Prostate gland (tissue), 2 donors: ENCODE measurements at regions not wholly inside any gene's neighbourhood (a gene's known extent, or its start where the extent isn't known, plus 50 kb on each side); places are given as distances from the start of the nearest gene placed in this dataset.

Experiments used
- POLR2A ChIP-seq: fragments of 450-650 bp; IDR thresholded peaks from one replicate; pipeline ENCODE4 v1.6.1; 2016; ENCODE audit warnings: antibody characterized with exemption, mild to moderate bottlenecking
- POLR2AphosphoS5 ChIP-seq: sonication (generic); formaldehyde crosslinking; IDR thresholded peaks from one replicate; pipeline ENCODE4 v1.6.1; 2017; ENCODE audit warnings: antibody characterized with exemption
- TF ChIP-seq, protein P1 (sequence below), 4 experiments: fragments of 200-600 bp in 2 of 4; fragments of 450-650 bp in 2 of 4; sonication (generic) in 2 of 4; IDR thresholded peaks; 1 replicate in 3 of 4; 2 replicates in 1 of 4; pipeline ENCODE4 v1.5.1; 2016 to 2019; ENCODE audit warnings: antibody characterized with exemption in 4 of 4, mild to moderate bottlenecking in 2 of 4, moderate library complexity in 2 of 4

DNA sequence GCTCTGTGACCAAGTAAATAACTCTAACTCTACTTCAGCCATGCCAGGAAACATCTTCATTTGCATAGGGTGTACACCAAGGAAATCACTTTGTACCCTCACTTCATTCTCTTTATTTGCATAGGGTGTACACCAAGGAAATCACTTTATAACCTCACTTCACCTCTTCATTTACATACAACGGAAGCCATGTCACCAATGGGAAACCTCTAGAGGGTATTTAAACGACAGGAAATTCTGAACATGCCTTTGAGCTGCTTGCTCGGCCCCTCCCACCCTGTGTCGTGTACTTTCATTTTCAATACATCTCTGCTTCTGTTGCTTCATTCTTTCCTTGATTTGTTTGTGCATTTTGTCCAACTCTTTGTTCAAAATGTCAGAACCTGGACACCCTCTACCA, 848.1 kb upstream of the FRG1 start:
- TF ChIP-seq POLR2A (no peak), POLR2AphosphoS5 (no peak)
- TF ChIP-seq, protein P1, sequence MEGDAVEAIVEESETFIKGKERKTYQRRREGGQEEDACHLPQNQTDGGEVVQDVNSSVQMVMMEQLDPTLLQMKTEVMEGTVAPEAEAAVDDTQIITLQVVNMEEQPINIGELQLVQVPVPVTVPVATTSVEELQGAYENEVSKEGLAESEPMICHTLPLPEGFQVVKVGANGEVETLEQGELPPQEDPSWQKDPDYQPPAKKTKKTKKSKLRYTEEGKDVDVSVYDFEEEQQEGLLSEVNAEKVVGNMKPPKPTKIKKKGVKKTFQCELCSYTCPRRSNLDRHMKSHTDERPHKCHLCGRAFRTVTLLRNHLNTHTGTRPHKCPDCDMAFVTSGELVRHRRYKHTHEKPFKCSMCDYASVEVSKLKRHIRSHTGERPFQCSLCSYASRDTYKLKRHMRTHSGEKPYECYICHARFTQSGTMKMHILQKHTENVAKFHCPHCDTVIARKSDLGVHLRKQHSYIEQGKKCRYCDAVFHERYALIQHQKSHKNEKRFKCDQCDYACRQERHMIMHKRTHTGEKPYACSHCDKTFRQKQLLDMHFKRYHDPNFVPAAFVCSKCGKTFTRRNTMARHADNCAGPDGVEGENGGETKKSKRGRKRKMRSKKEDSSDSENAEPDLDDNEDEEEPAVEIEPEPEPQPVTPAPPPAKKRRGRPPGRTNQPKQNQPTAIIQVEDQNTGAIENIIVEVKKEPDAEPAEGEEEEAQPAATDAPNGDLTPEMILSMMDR (IDR thresholded peaks at IDR 0.05), result no peak
